ENCODE measurements at regions not wholly inside any gene's neighbourhood (a gene's known extent, or its start where the extent isn't known, plus 50 kb on each side); places are given as distances from the start of the nearest gene placed in this dataset.

- TF ChIP-seq CTCF (IDR thresholded peaks at IDR 0.05) (no peak), POLR2A (IDR thresholded peaks at IDR 0.05) (no peak)
Measured at GRCh38 chr9:21616082-21616778, 134.1 kb upstream of the IFNE start.

Data from uterus (tissue), 2 donors.